Activated CD4-positive, alpha-beta memory T cell treated with anti-CD3 and anti-CD28 coated beads for 36 hours (primary cell): ENCODE measurements at regions not wholly inside any gene's neighbourhood (a gene's known extent, or its start where the extent isn't known, plus 50 kb on each side); places are given as distances from the start of the nearest gene placed in this dataset.

Experiments
- CTCF ChIA-PET: fragments of 350-600 bp; sonication (Branson Sonifier 250); formaldehyde crosslinking; loops from one replicate; lab custom pipeline; 2021; ENCODE audit warnings: antibody characterized with exemption, inconsistent platforms; lab: Charles Lee
- POLR2A ChIA-PET: fragments of 350-600 bp; sonication (Branson Sonifier 250); formaldehyde crosslinking; loops from one replicate; lab custom pipeline; 2021; ENCODE audit warnings: antibody characterized with exemption; lab: Charles Lee
- DNase-seq: peaks from one replicate; pipeline ENCODE4 v3.0.0-alpha.2; 2020
- H3K27ac Mint-ChIP-seq: one replicate; pipeline ENCODE4 v1.8.0; 2021; ENCODE audit warnings: mixed read lengths
- H3K27me3 Mint-ChIP-seq: one replicate; pipeline ENCODE4 v1.8.0; 2021; ENCODE audit warnings: mixed read lengths
- H3K36me3 Mint-ChIP-seq: one replicate; pipeline ENCODE4 v1.8.0; 2021; ENCODE audit warnings: mixed read lengths
- H3K4me1 Mint-ChIP-seq: one replicate; pipeline ENCODE4 v1.8.0; 2021; ENCODE audit warnings: low read depth, mixed read lengths
- H3K4me3 Mint-ChIP-seq: one replicate; pipeline ENCODE4 v1.8.0; 2021; ENCODE audit warnings: mild to moderate bottlenecking, mixed read lengths
- H3K9me3 Mint-ChIP-seq: one replicate; pipeline ENCODE4 v1.8.0; 2021; ENCODE audit warnings: mixed read lengths
- intact Hi-C: fragments of 100-400 bp; cut with micrococcal nuclease; formaldehyde crosslinking; loops from one replicate; pipeline ENCODE4 v1.15.1; 2023

DNA sequence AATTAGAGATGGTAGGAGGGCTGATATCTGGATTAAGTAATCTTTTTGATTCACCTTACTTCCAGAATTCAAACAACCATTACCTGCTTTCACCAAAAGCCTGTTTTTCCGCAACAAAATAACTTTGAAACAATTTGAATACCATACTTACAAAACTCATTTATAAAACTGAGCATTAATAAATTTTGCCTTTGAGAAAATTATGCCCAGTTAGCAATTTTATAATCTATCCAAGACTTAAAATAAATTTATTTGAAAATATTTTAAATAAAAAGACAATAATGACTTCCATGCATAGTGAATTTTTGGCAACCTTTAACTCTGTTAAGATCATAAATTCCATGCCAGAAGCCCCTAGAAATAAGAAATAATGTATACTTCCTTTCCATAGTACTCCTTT is 71.3 kb upstream of the FTMT start:
- H3K27ac Mint-ChIP-seq = no peak overlapping the region
- H3K9me3 Mint-ChIP-seq = no peaks in the 10 kb centered on the region
- no peaks in the 10 kb centered on the region for H3K36me3 Mint-ChIP-seq
- no peak overlapping the region for H3K4me3 Mint-ChIP-seq
- H3K4me1 Mint-ChIP-seq = no peaks in the 10 kb centered on the region
- DNase-seq = no peak
- no peaks in the 10 kb centered on the region for H3K27me3 Mint-ChIP-seq
- intact Hi-C loops = no loop called here
- ChIA-PET POLR2A (no interaction called here), CTCF (no interaction called here)

- Mint-ChIP-seq H3K27ac (no peak overlapping the region), H3K4me1 (no peaks in the 10 kb centered on the region), H3K4me3 (no peak overlapping the region), H3K36me3 (no peaks in the 10 kb centered on the region), H3K9me3 (peaks cover 2% of the 10 kb centered on the region), H3K27me3 (no peaks in the 10 kb centered on the region)
- POLR2A ChIA-PET = no interaction called here
- no peak for DNase-seq
- CTCF ChIA-PET = no interaction called here
- intact Hi-C loops = no loop called here
Measured at GRCh38 chr5:121783700-121784099, 68.0 kb upstream of the FTMT start.

GRCh38 chr5:121793791-121794190 is 57.9 kb upstream of the FTMT start:
- no peaks in the 10 kb centered on the region for H3K4me1 Mint-ChIP-seq
- H3K27me3 Mint-ChIP-seq = no peaks in the 10 kb centered on the region
- intact Hi-C loops = no loop called here
- ChIA-PET POLR2A (no interaction called here), CTCF (no interaction called here)
- H3K27ac Mint-ChIP-seq = no peak overlapping the region
- H3K36me3 Mint-ChIP-seq = no peaks in the 10 kb centered on the region
- no peak for DNase-seq
- no peak overlapping the region for H3K4me3 Mint-ChIP-seq
- H3K9me3 Mint-ChIP-seq = no peaks in the 10 kb centered on the region

DNA sequence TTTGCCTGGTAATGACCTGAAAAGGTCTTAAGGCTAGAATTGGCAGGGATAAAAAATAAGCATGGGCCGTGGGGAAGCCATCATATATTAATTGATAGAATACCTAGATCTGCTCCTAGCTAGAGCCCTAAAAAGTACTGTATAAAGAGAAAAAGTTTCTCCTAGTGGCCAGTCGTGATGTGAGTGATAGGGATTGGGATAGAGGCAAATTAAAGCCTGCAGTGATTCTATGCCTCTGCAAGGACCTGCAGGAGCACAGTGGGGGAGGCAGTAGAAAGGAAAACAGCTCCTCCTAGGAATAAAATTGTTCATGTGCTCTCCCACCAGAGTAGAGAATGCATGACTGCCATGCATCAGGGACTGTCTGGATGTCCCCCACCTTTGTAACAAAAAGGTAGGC is 56.2 kb upstream of the FTMT start:
- Mint-ChIP-seq H3K27me3 (no peaks in the 10 kb centered on the region), H3K27ac (no peak overlapping the region), H3K4me1 (no peaks in the 10 kb centered on the region), H3K4me3 (no peak overlapping the region), H3K9me3 (no peaks in the 10 kb centered on the region), H3K36me3 (no peaks in the 10 kb centered on the region)
- POLR2A ChIA-PET = no interaction called here
- DNase-seq = no peak
- intact Hi-C loops = no loop called here
- CTCF ChIA-PET = no interaction called here

GRCh38 chr5:121797681-121798518 is 53.8 kb upstream of the FTMT start:
- no peak for DNase-seq
- ChIA-PET POLR2A (no interaction called here), CTCF (no interaction called here)
- intact Hi-C loops = no loop called here
- no peak overlapping the region for H3K27ac Mint-ChIP-seq
- no peaks in the 10 kb centered on the region for H3K9me3 Mint-ChIP-seq
- no peaks in the 10 kb centered on the region for H3K4me1 Mint-ChIP-seq
- H3K36me3 Mint-ChIP-seq = no peaks in the 10 kb centered on the region
- no peak overlapping the region for H3K4me3 Mint-ChIP-seq
- no peaks in the 10 kb centered on the region for H3K27me3 Mint-ChIP-seq
